Trophoblast cell (in vitro differentiated cells and primary cell): ENCODE measurements at regions not wholly inside any gene's neighbourhood (a gene's known extent, or its start where the extent isn't known, plus 50 kb on each side); places are given as distances from the start of the nearest gene placed in this dataset.

Experiments used
- DNase-seq, 2 donors: peaks; one replicate each; pipeline ENCODE4 v3.0.0-alpha.2; 2016
- H2AFZ ChIP-seq: 2 replicates; pipeline ENCODE4 v1.6.1; 2013; ENCODE audit warnings: low read length, moderate library complexity, mild to moderate bottlenecking; ENCODE audit not compliant: insufficient read depth, poor library complexity
- H2AK5ac ChIP-seq: 2 replicates; pipeline ENCODE4 v1.6.1; 2013; ENCODE audit warnings: mild to moderate bottlenecking, low read length
- H2BK120ac ChIP-seq: 2 replicates; pipeline ENCODE4 v1.6.1; 2013; ENCODE audit warnings: low read length, mild to moderate bottlenecking, moderate library complexity; ENCODE audit not compliant: insufficient read depth, poor library complexity
- H2BK12ac ChIP-seq: 2 replicates; pipeline ENCODE4 v1.6.1; 2013; ENCODE audit warnings: mild to moderate bottlenecking, low read length, moderate library complexity
- H2BK5ac ChIP-seq: 2 replicates; pipeline ENCODE4 v1.6.1; 2013; ENCODE audit warnings: low read length, low read depth, moderate library complexity, mild to moderate bottlenecking; ENCODE audit not compliant: poor library complexity
- H3K14ac ChIP-seq: 2 replicates; pipeline ENCODE4 v1.6.1; 2013; ENCODE audit warnings: mild to moderate bottlenecking, low read length
- H3K18ac ChIP-seq: 2 replicates; pipeline ENCODE4 v1.6.1; 2013; ENCODE audit warnings: mild to moderate bottlenecking, low read length
- H3K23ac ChIP-seq: 2 replicates; pipeline ENCODE4 v1.6.1; 2013; ENCODE audit warnings: low read length
- H3K27ac ChIP-seq: 2 replicates; pipeline ENCODE4 v1.5.1; 2013; ENCODE audit warnings: low read depth, mild to moderate bottlenecking, inconsistent platforms, low read length, moderate library complexity
- H3K27me3 ChIP-seq: 2 replicates; pipeline ENCODE4 v1.6.1; 2013; ENCODE audit warnings: inconsistent platforms, mild to moderate bottlenecking, low read length, moderate library complexity; ENCODE audit not compliant: insufficient read depth
- H3K36me3 ChIP-seq, 2 experiments: 1 replicate in 1 of 2; 2 replicates in 1 of 2; pipeline ENCODE4 v1.6.1; 2013; ENCODE audit warnings: low read length in 2 of 2, mild to moderate bottlenecking in 2 of 2, moderate library complexity in 1 of 2; ENCODE audit not compliant: insufficient read depth in 2 of 2, control insufficient read depth in 1 of 2
- H3K4ac ChIP-seq: 2 replicates; pipeline ENCODE4 v1.6.1; 2013; ENCODE audit warnings: low read depth, mild to moderate bottlenecking, low read length, moderate library complexity
- H3K4me1 ChIP-seq, 2 experiments: 1 replicate in 1 of 2; 2 replicates in 1 of 2; pipeline ENCODE4 v1.6.1; 2013; ENCODE audit warnings: low read length in 2 of 2, mild to moderate bottlenecking in 2 of 2, moderate library complexity in 1 of 2; ENCODE audit not compliant: insufficient read depth in 2 of 2, control insufficient read depth in 1 of 2
- H3K4me2 ChIP-seq: 2 replicates; pipeline ENCODE4 v1.6.1; 2013; ENCODE audit warnings: inconsistent platforms, mild to moderate bottlenecking, low read length, moderate library complexity
- H3K4me3 ChIP-seq: 2 replicates; pipeline ENCODE4 v1.5.1; 2013; ENCODE audit warnings: mild to moderate bottlenecking, low read depth, low read length, inconsistent platforms
- H3K79me1 ChIP-seq: one replicate; pipeline ENCODE4 v1.6.1; 2013; ENCODE audit warnings: low read length
- H3K79me2 ChIP-seq: 2 replicates; pipeline ENCODE4 v1.6.1; 2013; ENCODE audit warnings: low read length, mild to moderate bottlenecking; ENCODE audit not compliant: control insufficient read depth, insufficient read depth, poor library complexity
- H3K9ac ChIP-seq: 2 replicates; pipeline ENCODE4 v1.6.1; 2013; ENCODE audit warnings: mild to moderate bottlenecking, low read length
- H3K9me3 ChIP-seq: 2 replicates; pipeline ENCODE4 v1.6.1; 2013; ENCODE audit warnings: low read depth, mild to moderate bottlenecking, control low read depth, inconsistent platforms, low read length; ENCODE audit not compliant: insufficient read depth
- H4K12ac ChIP-seq: 2 replicates; pipeline ENCODE4 v1.6.1; 2013; ENCODE audit warnings: low read depth, mild to moderate bottlenecking, low read length, moderate library complexity
- H4K8ac ChIP-seq: 2 replicates; pipeline ENCODE4 v1.6.1; 2013; ENCODE audit warnings: low read depth, mild to moderate bottlenecking, low read length, moderate library complexity
- H4K91ac ChIP-seq: one replicate; pipeline ENCODE4 v1.6.1; 2013; ENCODE audit warnings: low read depth, mild to moderate bottlenecking, low read length, moderate library complexity
- WGBS: extraction: QIAGEN DNeasy Blood & Tissue Kit; methylation state at CpG from one replicate; pipeline ENCODE4 v1.1.7; 2013; ENCODE audit warnings: missing lambda C conversion rate; ENCODE audit not compliant: insufficient read length, insufficient coverage; ENCODE audit errors: extremely low coverage; 5-methylcytosine and 5-hydroxymethylcytosine counted together

DNA sequence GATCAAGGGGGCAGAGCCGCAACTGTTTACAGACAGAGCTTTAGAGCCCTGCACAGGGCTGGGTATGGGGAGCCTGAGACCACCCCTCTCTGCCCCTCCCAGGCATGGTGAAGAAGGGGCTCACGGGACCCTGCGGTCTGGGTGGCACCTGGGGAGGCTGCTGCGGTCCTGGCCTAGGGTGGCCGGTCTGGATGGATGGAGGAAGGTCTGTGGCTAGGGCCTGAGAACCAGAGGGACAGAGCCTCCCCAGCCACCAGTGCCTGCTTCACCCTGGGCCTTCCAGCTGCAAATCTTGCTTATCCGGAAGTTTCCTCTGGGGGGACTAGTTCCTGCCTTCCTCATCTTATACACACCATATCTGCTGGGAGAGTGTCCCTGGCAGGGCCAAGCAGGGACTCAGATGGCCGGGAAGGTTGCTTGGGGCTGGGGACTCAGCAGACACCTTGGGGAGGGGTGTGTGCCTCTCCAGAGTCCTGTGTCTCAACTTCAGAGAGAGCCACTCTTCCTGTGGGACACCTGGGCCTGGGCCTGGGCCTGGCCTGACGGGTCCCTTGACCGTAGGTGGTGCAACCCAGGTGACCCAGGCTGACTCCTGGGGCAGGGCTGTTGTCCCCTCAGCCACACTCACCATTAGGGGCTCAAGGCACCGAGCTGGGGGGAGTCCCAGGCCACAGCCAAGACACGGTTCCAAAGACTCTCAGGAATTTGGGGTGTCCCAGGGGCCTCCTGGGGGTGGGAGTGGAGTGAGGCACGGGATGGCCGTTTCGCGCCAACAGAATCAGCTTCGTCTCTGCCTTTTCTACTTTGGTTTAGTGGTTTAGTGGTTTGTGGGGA is 52.0 kb upstream of the ACTRT2 start:
- no peak overlapping the region for H2BK12ac ChIP-seq
- no peak overlapping the region for H4K8ac ChIP-seq
- no peak overlapping the region for H3K9ac ChIP-seq
- no peak overlapping the region for H2AFZ ChIP-seq
- no peaks in the 10 kb centered on the region for H3K27me3 ChIP-seq
- H3K18ac ChIP-seq = no peak overlapping the region
- H3K23ac ChIP-seq = no peak overlapping the region
- peaks cover 62% of the 10 kb centered on the region for H3K9me3 ChIP-seq
- H3K27ac ChIP-seq = no peak overlapping the region
- H3K36me3 ChIP-seq = no peaks in the 10 kb centered on the region
- no CpG with 5 or more reads among the region's 16 CpGs for WGBS
- no peak overlapping the region for H2AK5ac ChIP-seq
- H2BK120ac ChIP-seq = no peak overlapping the region
- H4K12ac ChIP-seq = no peak overlapping the region
- DNase-seq = no peak
- H3K14ac ChIP-seq = no peak overlapping the region
- no peaks in the 10 kb centered on the region for H3K79me1 ChIP-seq
- H3K4me2 ChIP-seq = no peak overlapping the region
- H3K4ac ChIP-seq = no peak overlapping the region
- no peak overlapping the region for H2BK5ac ChIP-seq
- no peaks in the 10 kb centered on the region for H3K79me2 ChIP-seq
- no peak overlapping the region for H3K4me3 ChIP-seq
- no peaks in the 10 kb centered on the region for H3K4me1 ChIP-seq
- H4K91ac ChIP-seq = no peak overlapping the region

GRCh38 chr1:2969845-2970291 is 51.4 kb upstream of the ACTRT2 start:
- Histone ChIP-seq H3K14ac (no peak overlapping the region), H3K9ac (no peak overlapping the region), H3K18ac (no peak overlapping the region), H2AFZ (no peak overlapping the region), H3K27me3 (no peaks in the 10 kb centered on the region), H3K27ac (no peak overlapping the region), H4K12ac (no peak overlapping the region), H3K4me3 (no peak overlapping the region), H3K4me2 (no peak overlapping the region), H2BK5ac (no peak overlapping the region), H4K91ac (no peak overlapping the region), H2AK5ac (no peak overlapping the region), H2BK120ac (no peak overlapping the region), H4K8ac (no peak overlapping the region), H3K79me1 (no peaks in the 10 kb centered on the region), H3K36me3 (no peaks in the 10 kb centered on the region), H2BK12ac (no peak overlapping the region), H3K23ac (no peak overlapping the region), H3K4ac (no peak overlapping the region), H3K79me2 (no peaks in the 10 kb centered on the region), H3K9me3 (peaks cover 68% of the 10 kb centered on the region), H3K4me1 (no peaks in the 10 kb centered on the region)
- no peak for DNase-seq
- WGBS = no CpG with 5 or more reads among the region's 23 CpGs

- no peak overlapping the region for H3K4me3 ChIP-seq
- H3K14ac ChIP-seq = no peak overlapping the region
- DNase-seq = no peak
- H4K12ac ChIP-seq = no peak overlapping the region
- H2AFZ ChIP-seq = no peak overlapping the region
- no peaks in the 10 kb centered on the region for H3K27me3 ChIP-seq
- no peaks in the 10 kb centered on the region for H3K4me1 ChIP-seq
- no peak overlapping the region for H3K4me2 ChIP-seq
- no peak overlapping the region for H3K4ac ChIP-seq
- no peaks in the 10 kb centered on the region for H3K79me2 ChIP-seq
- H2AK5ac ChIP-seq = no peak overlapping the region
- H3K18ac ChIP-seq = no peak overlapping the region
- no peak overlapping the region for H3K9ac ChIP-seq
- H4K91ac ChIP-seq = no peak overlapping the region
- no peak overlapping the region for H3K27ac ChIP-seq
- no peaks in the 10 kb centered on the region for H3K36me3 ChIP-seq
- H2BK5ac ChIP-seq = no peak overlapping the region
- no peak overlapping the region for H2BK12ac ChIP-seq
- no CpG with 5 or more reads among the region's 23 CpGs for WGBS
- H3K79me1 ChIP-seq = no peaks in the 10 kb centered on the region
- H2BK120ac ChIP-seq = no peak overlapping the region
- no peak overlapping the region for H3K23ac ChIP-seq
- peaks cover 73% of the 10 kb centered on the region for H3K9me3 ChIP-seq
- H4K8ac ChIP-seq = no peak overlapping the region
Observed at GRCh38 chr1:2970311-2971071, 50.8 kb upstream of the ACTRT2 start.

DNA sequence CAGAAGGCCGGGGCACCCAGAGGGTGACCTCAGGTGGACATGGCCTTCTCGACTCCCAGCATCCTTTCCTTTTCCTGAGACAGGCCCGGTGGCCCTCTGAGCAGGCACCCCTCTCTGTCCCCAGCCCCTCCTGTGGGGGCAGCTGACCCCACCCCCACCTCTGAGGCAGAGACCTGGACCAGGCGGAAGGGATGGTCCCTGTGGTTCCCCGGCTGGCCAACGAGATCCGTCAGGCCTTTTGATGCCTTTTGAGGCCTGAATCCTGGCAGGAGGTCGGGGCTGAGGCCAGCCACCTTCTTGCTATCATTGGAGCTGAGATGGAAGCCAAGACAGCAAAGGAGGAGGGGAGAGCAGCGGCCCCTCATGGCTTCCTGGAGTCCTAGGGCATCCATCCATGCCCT is 50.2 kb upstream of the ACTRT2 start:
- Histone ChIP-seq H3K79me2 (no peaks in the 10 kb centered on the region), H2BK12ac (no peak overlapping the region), H3K4me1 (no peaks in the 10 kb centered on the region), H4K12ac (no peak overlapping the region), H4K91ac (no peak overlapping the region), H3K4ac (no peak overlapping the region), H3K79me1 (no peaks in the 10 kb centered on the region), H3K4me2 (no peak overlapping the region), H3K18ac (no peak overlapping the region), H2BK120ac (no peak overlapping the region), H2AFZ (no peak overlapping the region), H3K4me3 (no peak overlapping the region), H3K9me3 (peaks cover 71% of the 10 kb centered on the region), H2BK5ac (no peak overlapping the region), H3K27ac (no peak overlapping the region), H4K8ac (no peak overlapping the region), H3K9ac (no peak overlapping the region), H3K14ac (no peak overlapping the region), H3K27me3 (no peaks in the 10 kb centered on the region), H3K36me3 (no peaks in the 10 kb centered on the region), H2AK5ac (no peak overlapping the region), H3K23ac (no peak overlapping the region)
- no peak for DNase-seq
- no CpG with 5 or more reads among the region's 9 CpGs for WGBS
